ENCODE measurements at regions not wholly inside any gene's neighbourhood (a gene's known extent, or its start where the extent isn't known, plus 50 kb on each side); places are given as distances from the start of the nearest gene placed in this dataset.

DNA sequence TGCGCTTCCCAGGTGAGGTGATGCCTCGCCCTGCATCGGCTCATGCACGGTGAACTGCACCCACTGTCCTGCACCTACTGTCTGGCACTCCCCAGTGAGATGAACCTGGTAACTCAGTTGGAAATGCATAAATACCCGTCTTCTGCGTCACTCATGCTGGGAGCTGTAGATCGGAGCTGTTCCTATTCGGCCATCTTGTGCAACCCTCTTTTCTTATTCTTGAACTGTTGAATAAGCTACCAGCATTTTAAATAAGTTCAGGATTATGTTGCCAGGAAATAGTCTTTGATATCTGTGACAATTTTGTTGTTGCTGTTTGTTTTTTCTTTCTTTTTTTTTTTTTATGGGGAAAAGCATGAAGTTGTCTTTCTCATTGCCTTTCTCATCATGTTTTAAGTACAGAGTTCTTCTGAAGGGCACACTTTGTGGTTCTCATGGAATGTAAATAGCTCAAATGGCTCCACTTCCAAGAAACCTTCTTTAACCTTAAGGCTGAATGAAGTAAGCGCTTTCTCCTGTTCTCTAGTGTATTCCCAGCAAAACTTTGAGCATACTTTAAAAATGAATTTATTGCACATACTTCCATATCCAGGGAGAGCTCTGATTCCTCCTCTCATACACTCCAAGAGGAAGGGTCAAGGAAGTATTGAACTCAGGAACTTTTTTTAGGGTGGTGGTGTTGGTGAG lies 468.0 kb upstream of the TBL1XR1 start:
- no TSS peak for BruUV-seq (replicated peaks)
- no peak for DNase-seq (ENCODE audit: low spot score)
- H3K9me3 ChIP-seq (ENCODE audit: low read depth, low read length, poor library complexity, severe bottlenecking), result no peaks in the 10 kb centered on the region
- TF ChIP-seq CTCF (conservative IDR thresholded peaks at IDR 0.05; ENCODE audit: low read depth, low read length) (no peak), EZH2 (IDR thresholded peaks at IDR 0.05; ENCODE audit: borderline replicate concordance, low read depth, low read length, poor library complexity, severe bottlenecking) (no peak)
- H3K4me3 ChIP-seq (ENCODE audit: low read depth, low read length, poor library complexity, severe bottlenecking), result no peak overlapping the region
- H3K36me3 ChIP-seq (ENCODE audit: insufficient read depth, low read length, poor library complexity, severe bottlenecking), result no peaks in the 10 kb centered on the region
- POLR2A ChIA-PET (ENCODE audit: low non-redundant PET), result no interaction called here
- CTCF ChIA-PET, result no interaction called here
- intact Hi-C loops (cut with micrococcal nuclease; ENCODE audit: unreplicated experiment), result no loop called here
- no peaks in the 10 kb centered on the region for H3K27me3 ChIP-seq (replicated peaks; ENCODE audit: insufficient read depth, low read depth, low read length, poor library complexity)
- no peaks in the 10 kb centered on the region for H3K4me1 ChIP-seq (ENCODE audit: insufficient read depth, low read length, poor library complexity, severe bottlenecking)
- no peak overlapping the region for H3K27ac ChIP-seq (ENCODE audit: low read depth, low read length, poor library complexity, severe bottlenecking)

- DNase-seq (ENCODE audit: low spot score), result no peak
- Histone ChIP-seq H3K4me3 (ENCODE audit: low read depth, low read length, poor library complexity, severe bottlenecking) (no peak overlapping the region), H3K36me3 (ENCODE audit: insufficient read depth, low read length, poor library complexity, severe bottlenecking) (no peaks in the 10 kb centered on the region), H3K27ac (ENCODE audit: low read depth, low read length, poor library complexity, severe bottlenecking) (no peak overlapping the region), H3K9me3 (ENCODE audit: low read depth, low read length, poor library complexity, severe bottlenecking) (no peaks in the 10 kb centered on the region), H3K27me3 (replicated peaks; ENCODE audit: insufficient read depth, low read depth, low read length, poor library complexity) (no peaks in the 10 kb centered on the region), H3K4me1 (ENCODE audit: insufficient read depth, low read length, poor library complexity, severe bottlenecking) (peaks cover 14% of the 10 kb centered on the region)
- ChIA-PET POLR2A (ENCODE audit: low non-redundant PET) (no interaction called here), CTCF (no interaction called here)
- TF ChIP-seq CTCF (conservative IDR thresholded peaks at IDR 0.05; ENCODE audit: low read depth, low read length), result no peak
- no TSS peak for BruUV-seq (replicated peaks)
- intact Hi-C loops (cut with micrococcal nuclease; ENCODE audit: unreplicated experiment), result no loop called here
Measured at GRCh38 chr3:177672252-177672911, 475.1 kb upstream of the TBL1XR1 start.

GRCh38 chr3:177673112-177673914 lies 476.0 kb upstream of the TBL1XR1 start:
- POLR2A ChIA-PET (ENCODE audit: low non-redundant PET), result no interaction called here
- intact Hi-C loops (cut with micrococcal nuclease; ENCODE audit: unreplicated experiment), result no loop called here
- no peak overlapping the region for H3K4me3 ChIP-seq (ENCODE audit: low read depth, low read length, poor library complexity, severe bottlenecking)
- BruUV-seq (replicated peaks), result no TSS peak
- no peak for DNase-seq (ENCODE audit: low spot score)
- peak overlapping the region; percentile 21 for H3K27ac ChIP-seq (ENCODE audit: low read depth, low read length, poor library complexity, severe bottlenecking)
- CTCF ChIA-PET, result no interaction called here
- no peaks in the 10 kb centered on the region for H3K36me3 ChIP-seq (ENCODE audit: insufficient read depth, low read length, poor library complexity, severe bottlenecking)
- peaks cover 14% of the 10 kb centered on the region for H3K4me1 ChIP-seq (ENCODE audit: insufficient read depth, low read length, poor library complexity, severe bottlenecking)
- TF ChIP-seq CTCF (conservative IDR thresholded peaks at IDR 0.05; ENCODE audit: low read depth, low read length), result no peak
- no peak for TF ChIP-seq EZH2 (IDR thresholded peaks at IDR 0.05; ENCODE audit: borderline replicate concordance, low read depth, low read length, poor library complexity, severe bottlenecking)
- H3K9me3 ChIP-seq (ENCODE audit: low read depth, low read length, poor library complexity, severe bottlenecking), result no peaks in the 10 kb centered on the region
- no peaks in the 10 kb centered on the region for H3K27me3 ChIP-seq (replicated peaks; ENCODE audit: insufficient read depth, low read depth, low read length, poor library complexity)

Measured in A673 (cell line).